Astrocyte (in vitro differentiated cells and primary cell): ENCODE measurements at regions not wholly inside any gene's neighbourhood (a gene's known extent, or its start where the extent isn't known, plus 50 kb on each side); places are given as distances from the start of the nearest gene placed in this dataset.

Source experiments
- CTCF ChIP-seq: IDR thresholded peaks from 2 replicates; pipeline ENCODE4 v1.5.1; 2011; ENCODE audit warnings: low read depth, mild to moderate bottlenecking, inconsistent platforms, low read length, moderate library complexity; ENCODE audit not compliant: insufficient read depth
- EZH2 ChIP-seq: IDR thresholded peaks from 2 replicates; pipeline ENCODE4 v1.6.1; 2012; ENCODE audit warnings: mild to moderate bottlenecking, low read length, inconsistent platforms; ENCODE audit not compliant: insufficient read depth

GRCh38 chr2:129698593-129698992, 280.9 kb upstream of the RAB6C start:
- TF ChIP-seq CTCF (no peak), EZH2 (no peak)
